ENCODE measurements at regions not wholly inside any gene's neighbourhood (a gene's known extent, or its start where the extent isn't known, plus 50 kb on each side); places are given as distances from the start of the nearest gene placed in this dataset.

- TF ChIP-seq PBX3 (IDR thresholded peaks at IDR 0.05) (no peak), EP300 (IDR thresholded peaks at IDR 0.05) (no peak), JUNB (IDR thresholded peaks at IDR 0.05) (no peak), SMC3 (IDR thresholded peaks at IDR 0.05) (no peak), MYC (IDR thresholded peaks at IDR 0.05; ENCODE audit: borderline replicate concordance, low read length) (no peak), KDM1A (IDR thresholded peaks at IDR 0.05; ENCODE audit: low read depth) (no peak), POLR2A (IDR thresholded peaks at IDR 0.05; ENCODE audit: low read length) (no peak), CBX2 (IDR thresholded peaks at IDR 0.05; ENCODE audit: borderline replicate concordance, low read depth) (no peak), HDAC2 (IDR thresholded peaks at IDR 0.05) (no peak), CEBPB (IDR thresholded peaks at IDR 0.05) (no peak), NR3C1 (IDR thresholded peaks at IDR 0.05) (no peak)
- TF ChIP-seq, protein P1, sequence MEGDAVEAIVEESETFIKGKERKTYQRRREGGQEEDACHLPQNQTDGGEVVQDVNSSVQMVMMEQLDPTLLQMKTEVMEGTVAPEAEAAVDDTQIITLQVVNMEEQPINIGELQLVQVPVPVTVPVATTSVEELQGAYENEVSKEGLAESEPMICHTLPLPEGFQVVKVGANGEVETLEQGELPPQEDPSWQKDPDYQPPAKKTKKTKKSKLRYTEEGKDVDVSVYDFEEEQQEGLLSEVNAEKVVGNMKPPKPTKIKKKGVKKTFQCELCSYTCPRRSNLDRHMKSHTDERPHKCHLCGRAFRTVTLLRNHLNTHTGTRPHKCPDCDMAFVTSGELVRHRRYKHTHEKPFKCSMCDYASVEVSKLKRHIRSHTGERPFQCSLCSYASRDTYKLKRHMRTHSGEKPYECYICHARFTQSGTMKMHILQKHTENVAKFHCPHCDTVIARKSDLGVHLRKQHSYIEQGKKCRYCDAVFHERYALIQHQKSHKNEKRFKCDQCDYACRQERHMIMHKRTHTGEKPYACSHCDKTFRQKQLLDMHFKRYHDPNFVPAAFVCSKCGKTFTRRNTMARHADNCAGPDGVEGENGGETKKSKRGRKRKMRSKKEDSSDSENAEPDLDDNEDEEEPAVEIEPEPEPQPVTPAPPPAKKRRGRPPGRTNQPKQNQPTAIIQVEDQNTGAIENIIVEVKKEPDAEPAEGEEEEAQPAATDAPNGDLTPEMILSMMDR (IDR thresholded peaks at IDR 0.05) = no peak
- TF ChIP-seq, protein P2, sequence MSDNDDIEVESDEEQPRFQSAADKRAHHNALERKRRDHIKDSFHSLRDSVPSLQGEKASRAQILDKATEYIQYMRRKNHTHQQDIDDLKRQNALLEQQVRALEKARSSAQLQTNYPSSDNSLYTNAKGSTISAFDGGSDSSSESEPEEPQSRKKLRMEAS (IDR thresholded peaks at IDR 0.05) = no peak
- TF ChIP-seq, protein P3, sequence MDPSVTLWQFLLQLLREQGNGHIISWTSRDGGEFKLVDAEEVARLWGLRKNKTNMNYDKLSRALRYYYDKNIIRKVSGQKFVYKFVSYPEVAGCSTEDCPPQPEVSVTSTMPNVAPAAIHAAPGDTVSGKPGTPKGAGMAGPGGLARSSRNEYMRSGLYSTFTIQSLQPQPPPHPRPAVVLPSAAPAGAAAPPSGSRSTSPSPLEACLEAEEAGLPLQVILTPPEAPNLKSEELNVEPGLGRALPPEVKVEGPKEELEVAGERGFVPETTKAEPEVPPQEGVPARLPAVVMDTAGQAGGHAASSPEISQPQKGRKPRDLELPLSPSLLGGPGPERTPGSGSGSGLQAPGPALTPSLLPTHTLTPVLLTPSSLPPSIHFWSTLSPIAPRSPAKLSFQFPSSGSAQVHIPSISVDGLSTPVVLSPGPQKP (IDR thresholded peaks at IDR 0.05; ENCODE audit: low read depth, low read length) = no peak
Measured at GRCh38 chr7:118902600-118902999, 678.1 kb downstream of the ANKRD7 start.
